Transverse colon (tissue), 4 donors: ENCODE measurements at regions not wholly inside any gene's neighbourhood (a gene's known extent, or its start where the extent isn't known, plus 50 kb on each side); places are given as distances from the start of the nearest gene placed in this dataset.

Experiments
- DNase-seq: peaks from one replicate; pipeline ENCODE4 v3.0.0-alpha.2; 2019
- H3K27ac ChIP-seq, 4 donors: fragments of 200-600 bp; sonication (generic); 2 replicates each; pipeline ENCODE4 v1.5.1; 2016 to 2018; ENCODE audit warnings: inconsistent platforms in 4 of 4
- H3K27me3 ChIP-seq: fragments of 200-600 bp; sonication (generic); 2 replicates; pipeline ENCODE4 v1.5.1; 2017; ENCODE audit warnings: inconsistent platforms
- H3K36me3 ChIP-seq, 4 donors: fragments of 200-600 bp; sonication (generic); 2 replicates each; pipeline ENCODE4 v1.5.1; 2017 to 2019; ENCODE audit warnings: inconsistent platforms in 4 of 4
- H3K4me1 ChIP-seq, 4 donors: fragments of 200-600 bp; sonication (generic); 2 replicates each; pipeline ENCODE4 v1.5.1; 2017 to 2020; ENCODE audit warnings: inconsistent platforms in 4 of 4
- H3K4me3 ChIP-seq, 4 donors: fragments of 200-600 bp; sonication (generic); 1 replicate in 1 of 4; 2 replicates in 3 of 4; pipeline versions ENCODE4 v1.5.1 to v1.6.1; 2017 to 2019; ENCODE audit warnings: inconsistent platforms in 4 of 4
- H3K9me3 ChIP-seq, 2 donors: fragments of 200-600 bp; sonication (generic); 2 replicates each; pipeline ENCODE4 v1.5.1; 2017 to 2019; ENCODE audit warnings: inconsistent platforms in 2 of 2
- EP300 ChIP-seq: sonication (generic); formaldehyde crosslinking; IDR thresholded peaks from one replicate; pipeline ENCODE4 v1.6.1; 2017; ENCODE audit warnings: antibody characterized with exemption, low read depth
- POLR2A ChIP-seq: fragments of 450-650 bp; IDR thresholded peaks from one replicate; pipeline ENCODE4 v1.6.1; 2016; ENCODE audit warnings: antibody characterized with exemption, mild to moderate bottlenecking, moderate library complexity
- POLR2AphosphoS5 ChIP-seq, 3 donors: sonication (generic); formaldehyde crosslinking; IDR thresholded peaks; one replicate each; pipeline ENCODE4 v1.6.1; 2016; ENCODE audit warnings: antibody characterized with exemption in 3 of 3
- WGBS, 2 donors: methylation state at CpG; one replicate each; pipeline ENCODE4 v1.1.5; 2018; ENCODE audit warnings: low coverage in 1 of 2; 5-methylcytosine and 5-hydroxymethylcytosine counted together
- in situ Hi-C, 4 donors: fragments of 200-750 bp; cut with MboI; loops; one replicate each; pipeline versions ENCODE4 v1.15.0 to v1.15.1; 2017; ENCODE audit warnings: low sequenced_read_pairs in 3 of 4, low pct_ligation_motif_present in 1 of 4, low pct_unique_long_range_greater_than_20kb in 1 of 4
- intact Hi-C: fragments of 100-400 bp; cut with DNase I; formaldehyde crosslinking; loops from one replicate; pipeline ENCODE4 v1.15.1; 2023; ENCODE audit warnings: low total_unique reads
- TF ChIP-seq, protein P1 (sequence below), 5 experiments: fragments of 200-600 bp in 3 of 5; fragments of 450-650 bp in 2 of 5; sonication (generic) in 3 of 5; IDR thresholded peaks; 1 replicate in 2 of 5; 2 replicates in 3 of 5; pipeline ENCODE4 v1.5.1; 2016 to 2017; ENCODE audit warnings: antibody characterized with exemption in 5 of 5, inconsistent platforms in 3 of 5, mild to moderate bottlenecking in 2 of 5, moderate library complexity in 1 of 5

GRCh38 chr5:159439002-159439401, 108.7 kb upstream of the IL12B start:
- Histone ChIP-seq H3K27ac (no peak overlapping the region), H3K4me3 (no peak overlapping the region), H3K27me3 (no peaks in the 10 kb centered on the region), H3K9me3 (no peaks in the 10 kb centered on the region), H3K36me3 (no peaks in the 10 kb centered on the region), H3K4me1 (no peaks in the 10 kb centered on the region)
- in situ Hi-C loops (loop anchor here in 1 of 4 donors (25.0 kb wide), 1 partner anchor 523 kb away; no protein-coding TSS in a partner anchor), intact Hi-C loops (no loop called here)
- 88 to 96% methylated on average over 2 of the region's 2 CpGs for WGBS, 2 donors
- DNase-seq = no peak
- no peak for TF ChIP-seq POLR2AphosphoS5 (IDR thresholded peaks at IDR 0.05)
- TF ChIP-seq EP300 = no peak
- no peak for TF ChIP-seq POLR2A
- TF ChIP-seq, protein P1, sequence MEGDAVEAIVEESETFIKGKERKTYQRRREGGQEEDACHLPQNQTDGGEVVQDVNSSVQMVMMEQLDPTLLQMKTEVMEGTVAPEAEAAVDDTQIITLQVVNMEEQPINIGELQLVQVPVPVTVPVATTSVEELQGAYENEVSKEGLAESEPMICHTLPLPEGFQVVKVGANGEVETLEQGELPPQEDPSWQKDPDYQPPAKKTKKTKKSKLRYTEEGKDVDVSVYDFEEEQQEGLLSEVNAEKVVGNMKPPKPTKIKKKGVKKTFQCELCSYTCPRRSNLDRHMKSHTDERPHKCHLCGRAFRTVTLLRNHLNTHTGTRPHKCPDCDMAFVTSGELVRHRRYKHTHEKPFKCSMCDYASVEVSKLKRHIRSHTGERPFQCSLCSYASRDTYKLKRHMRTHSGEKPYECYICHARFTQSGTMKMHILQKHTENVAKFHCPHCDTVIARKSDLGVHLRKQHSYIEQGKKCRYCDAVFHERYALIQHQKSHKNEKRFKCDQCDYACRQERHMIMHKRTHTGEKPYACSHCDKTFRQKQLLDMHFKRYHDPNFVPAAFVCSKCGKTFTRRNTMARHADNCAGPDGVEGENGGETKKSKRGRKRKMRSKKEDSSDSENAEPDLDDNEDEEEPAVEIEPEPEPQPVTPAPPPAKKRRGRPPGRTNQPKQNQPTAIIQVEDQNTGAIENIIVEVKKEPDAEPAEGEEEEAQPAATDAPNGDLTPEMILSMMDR (IDR thresholded peaks at IDR 0.05) = no peak

DNA sequence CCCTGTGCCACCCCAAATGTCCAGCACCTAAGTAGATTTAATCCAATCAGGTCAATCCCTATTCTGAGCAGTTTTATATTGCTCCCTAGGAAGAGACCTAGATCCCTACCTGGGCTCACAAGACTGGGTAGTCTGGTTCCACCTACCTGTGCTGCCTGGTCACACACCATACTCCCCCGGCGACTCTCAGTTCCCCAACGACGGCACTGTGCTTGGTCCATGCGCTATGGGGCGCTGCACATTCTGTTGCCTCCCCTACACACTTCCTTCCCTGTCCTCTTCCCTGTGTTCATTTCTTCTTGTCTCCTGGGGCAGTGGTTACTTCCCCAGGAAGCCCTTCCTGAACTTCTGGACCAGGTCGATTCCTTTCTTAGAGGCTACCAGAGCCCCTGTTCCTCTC, 109.9 kb upstream of the IL12B start:
- Histone ChIP-seq H3K4me3 (no peak overlapping the region), H3K27ac (no peak overlapping the region), H3K4me1 (no peaks in the 10 kb centered on the region), H3K9me3 (no peaks in the 10 kb centered on the region), H3K27me3 (no peaks in the 10 kb centered on the region), H3K36me3 (no peaks in the 10 kb centered on the region)
- in situ Hi-C loops (loop anchor here in 3 of 4 donors (10.0 to 25.0 kb wide), 3 partner anchors 475 to 545 kb away; partner anchors contain the start of gene ADRA1B (in 1 of the 3)), intact Hi-C loops (loop anchor here (5.0 kb wide), 1 partner anchor 547 kb away; no protein-coding TSS in a partner anchor)
- no peak for DNase-seq
- 72 to 75% methylated on average over 7 of the region's 7 CpGs for WGBS, 2 donors
- TF ChIP-seq EP300 (no peak), POLR2A (no peak), POLR2AphosphoS5 (IDR thresholded peaks at IDR 0.05) (no peak)
- TF ChIP-seq, protein P1 (IDR thresholded peaks at IDR 0.05) = no peak

- no peak for DNase-seq
- Histone ChIP-seq H3K4me1 (no peaks in the 10 kb centered on the region), H3K4me3 (no peak overlapping the region), H3K27ac (no peak overlapping the region), H3K27me3 (no peaks in the 10 kb centered on the region), H3K9me3 (no peaks in the 10 kb centered on the region), H3K36me3 (no peaks in the 10 kb centered on the region)
- intact Hi-C loops = loop anchor here (5.0 kb wide), 1 partner anchor 546 kb away; no protein-coding TSS in a partner anchor
- in situ Hi-C loops = loop anchor here in 3 of 4 donors (10.0 to 25.0 kb wide), 3 partner anchors 474 to 544 kb away; partner anchors contain the start of gene ADRA1B (in 1 of the 3)
- WGBS, 2 donors = 83 to 96% methylated on average over 3 to 4 of the region's 4 CpGs
- TF ChIP-seq POLR2AphosphoS5 (IDR thresholded peaks at IDR 0.05) (no peak), POLR2A (no peak), EP300 (no peak)
- TF ChIP-seq, protein P1 (IDR thresholded peaks at IDR 0.05) = no peak
These were observed 110.7 kb upstream of the IL12B start for GRCh38 chr5:159440968-159441367.

DNA sequence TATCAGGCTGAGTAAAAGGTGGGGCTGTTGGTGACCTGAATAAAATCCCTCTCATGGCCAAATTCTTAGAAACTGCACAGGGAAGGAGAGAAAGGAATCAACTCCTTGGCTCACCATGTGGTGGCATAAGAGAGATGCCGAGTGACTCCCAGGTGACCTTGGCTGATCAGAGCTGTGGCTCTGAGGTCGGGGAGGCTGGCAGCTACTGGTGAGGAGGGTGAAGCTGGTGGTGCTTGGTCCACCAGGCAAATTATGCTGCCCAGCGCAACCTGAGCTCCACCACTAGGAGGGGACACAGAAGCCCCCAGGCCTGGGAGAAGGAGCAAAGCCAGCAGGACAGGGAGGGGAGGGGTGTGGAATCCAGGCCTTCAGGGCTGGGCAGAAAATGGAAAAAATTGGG, 111.2 kb upstream of the IL12B start:
- DNase-seq = no peak
- no peaks in the 10 kb centered on the region for H3K36me3 ChIP-seq
- TF ChIP-seq POLR2AphosphoS5 (IDR thresholded peaks at IDR 0.05) (no peak), POLR2A (no peak), EP300 (no peak)
- TF ChIP-seq, protein P1 (IDR thresholded peaks at IDR 0.05) = no peak
- intact Hi-C loops (loop anchor here (5.0 kb wide), 1 partner anchor 546 kb away; no protein-coding TSS in a partner anchor), in situ Hi-C loops (loop anchor here in 3 of 4 donors (10.0 to 25.0 kb wide), 3 partner anchors 473 to 543 kb away; partner anchors contain the start of gene ADRA1B (in 1 of the 3))
- H3K27ac ChIP-seq = no peak overlapping the region
- H3K27me3 ChIP-seq = no peaks in the 10 kb centered on the region
- no peak overlapping the region for H3K4me3 ChIP-seq
- H3K4me1 ChIP-seq = no peaks in the 10 kb centered on the region
- H3K9me3 ChIP-seq = no peaks in the 10 kb centered on the region
- 52% methylated on average over 3 of the region's 3 CpGs; no CpG with 5 or more reads in 1 of the 2 donors for WGBS, 2 donors
